Caco-2 (cell line): ENCODE measurements at regions not wholly inside any gene's neighbourhood (a gene's known extent, or its start where the extent isn't known, plus 50 kb on each side); places are given as distances from the start of the nearest gene placed in this dataset.

Experiments
- BruUV-seq: library from RNA; stranded (reverse); fragments of 400-500 nt; replicated peaks from 2 replicates; lab custom pipeline; 2021; lab: Mats Ljungman, UMichigan
- CTCF ChIA-PET: fragments of 300-600 bp; sonication (Branson Sonifier 250); formaldehyde crosslinking; loops from one replicate; lab custom pipeline; 2022; ENCODE audit warnings: antibody characterized with exemption; lab: Charles Lee
- POLR2A ChIA-PET: fragments of 300-600 bp; sonication (Branson Sonifier 250); formaldehyde crosslinking; loops from one replicate; lab custom pipeline; 2022; ENCODE audit warnings: antibody characterized with exemption; lab: Charles Lee
- DNase-seq, 2 experiments: peaks; one replicate each; pipeline versions ENCODE4 v3.0.0 to v3.0.0-alpha.2; 2020 to 2022
- H3K27me3 ChIP-seq: replicated peaks from 2 replicates; pipeline ENCODE4 v1.6.0; 2011; ENCODE audit warnings: low read length; ENCODE audit not compliant: control insufficient read depth, insufficient read depth
- H3K36me3 ChIP-seq: 2 replicates; pipeline ENCODE4 v1.5.1; 2011; ENCODE audit warnings: low read length; ENCODE audit not compliant: control insufficient read depth, insufficient read depth
- H3K4me1 ChIP-seq: fragments of 250-450 bp; sonication (Bioruptor Pico); 2 replicates; pipeline ENCODE4 v1.5.1; 2020; ENCODE audit warnings: mild to moderate bottlenecking
- H3K4me3 ChIP-seq: 2 replicates; pipeline ENCODE4 v1.5.1; 2011; ENCODE audit warnings: low read depth, mild to moderate bottlenecking, control low read depth, low read length
- H3K9me3 ChIP-seq: fragments of 250-450 bp; sonication (Bioruptor Pico); 2 replicates; pipeline ENCODE4 v1.5.1; 2020; ENCODE audit warnings: mild to moderate bottlenecking, moderate library complexity
- H3K27ac Mint-ChIP-seq: one replicate; pipeline ENCODE4 v1.8.0; 2022; ENCODE audit warnings: mixed read lengths; ENCODE audit not compliant: unreplicated experiment
- H3K27me3 Mint-ChIP-seq: one replicate; pipeline ENCODE4 v1.8.0; 2022; ENCODE audit warnings: mixed read lengths; ENCODE audit not compliant: insufficient read depth, unreplicated experiment
- H3K36me3 Mint-ChIP-seq: one replicate; pipeline ENCODE4 v1.8.0; 2022; ENCODE audit warnings: mild to moderate bottlenecking, mixed read lengths; ENCODE audit not compliant: insufficient read depth, unreplicated experiment
- H3K4me1 Mint-ChIP-seq: one replicate; pipeline ENCODE4 v1.8.0; 2022; ENCODE audit warnings: low read depth, mixed read lengths; ENCODE audit not compliant: unreplicated experiment
- H3K4me3 Mint-ChIP-seq: one replicate; pipeline ENCODE4 v1.8.0; 2022; ENCODE audit warnings: mild to moderate bottlenecking, moderate library complexity, mixed read lengths; ENCODE audit not compliant: unreplicated experiment
- H3K9me3 Mint-ChIP-seq: one replicate; pipeline ENCODE4 v1.8.0; 2022; ENCODE audit warnings: mixed read lengths; ENCODE audit not compliant: unreplicated experiment
- CTCF ChIP-seq, 2 experiments: fragments of 200-600 bp in 1 of 2; IDR thresholded peaks; 1 replicate in 1 of 2; 2 replicates in 1 of 2; pipeline versions ENCODE4 v1.5.1 to v1.8.0; 2011 to 2022; ENCODE audit warnings: antibody characterized with exemption in 1 of 2, control low read depth in 1 of 2, inconsistent platforms in 1 of 2, low read depth in 1 of 2, low read length in 1 of 2, mild to moderate bottlenecking in 1 of 2, moderate library complexity in 1 of 2; ENCODE audit not compliant: insufficient read depth in 1 of 2, severe bottlenecking in 1 of 2, unreplicated experiment in 1 of 2
- intact Hi-C: fragments of 100-400 bp; cut with micrococcal nuclease; formaldehyde crosslinking; loops from one replicate; pipeline ENCODE4 v1.10.0; 2022; ENCODE audit not compliant: unreplicated experiment

DNA sequence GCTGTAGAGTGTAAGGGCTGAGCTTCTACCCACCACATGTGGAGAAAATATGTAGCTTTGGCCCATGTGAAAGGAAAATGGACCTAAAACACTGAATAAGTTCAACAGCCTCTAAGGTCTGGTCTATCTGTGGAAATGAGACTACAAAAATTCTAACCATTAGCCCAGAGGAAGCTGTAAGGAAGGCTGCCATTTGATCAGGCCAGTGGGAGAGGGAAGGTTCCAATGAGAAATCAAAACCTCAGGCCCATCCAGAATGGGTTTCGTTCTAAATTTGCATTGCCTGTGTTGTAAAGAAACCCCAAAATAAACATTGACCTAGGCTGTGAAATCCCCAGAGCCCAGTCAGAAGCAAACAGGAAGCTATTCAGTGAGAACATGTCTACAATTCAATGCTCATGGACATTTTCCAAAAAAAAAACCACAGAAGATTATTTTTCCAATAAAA lies 320.4 kb upstream of the SLC7A11 start:
- CTCF ChIA-PET: no interaction called here
- no peak overlapping the region for H3K27ac Mint-ChIP-seq

DNA sequence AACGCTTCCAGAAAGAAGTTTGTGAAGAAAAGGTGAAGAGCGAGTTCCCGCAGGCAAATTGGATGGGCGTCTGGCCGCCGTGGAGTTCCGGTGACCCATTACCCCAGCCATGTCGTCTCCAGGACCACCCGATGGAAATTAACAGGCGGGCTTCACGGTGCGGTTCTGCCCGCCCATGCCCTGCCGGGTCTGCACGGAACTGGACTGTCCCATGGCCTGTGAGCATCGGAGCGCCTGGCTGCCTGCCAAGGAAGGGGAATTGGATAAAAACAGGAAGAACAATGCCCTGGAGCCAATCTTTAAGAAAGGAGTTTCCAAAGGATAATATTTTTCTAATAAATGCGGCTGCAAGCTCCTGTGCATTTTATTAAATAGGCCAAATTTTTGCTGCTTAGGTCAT lies 319.8 kb upstream of the SLC7A11 start:
- no peaks in the 10 kb centered on the region for H3K4me1 Mint-ChIP-seq
- Histone ChIP-seq H3K27me3 (no peaks in the 10 kb centered on the region), H3K36me3 (no peaks in the 10 kb centered on the region), H3K9me3 (no peaks in the 10 kb centered on the region), H3K4me1 (no peaks in the 10 kb centered on the region), H3K4me3 (no peak overlapping the region)
- H3K27ac Mint-ChIP-seq: no peak overlapping the region
- no TSS peak for BruUV-seq
- no peak for DNase-seq
- intact Hi-C loops: no loop called here
- no peaks in the 10 kb centered on the region for H3K36me3 Mint-ChIP-seq
- POLR2A ChIA-PET: no interaction called here
- no peak overlapping the region for H3K4me3 Mint-ChIP-seq
- peaks cover 1% of the 10 kb centered on the region for H3K27me3 Mint-ChIP-seq
- CTCF ChIA-PET: no interaction called here
- no peaks in the 10 kb centered on the region for H3K9me3 Mint-ChIP-seq
- no peak for TF ChIP-seq CTCF (IDR thresholded peaks at IDR 0.05; ENCODE audit: insufficient read depth in 1 of 2, low read depth in 1 of 2, low read length in 1 of 2, severe bottlenecking in 1 of 2, unreplicated experiment in 1 of 2)

More for the DNA sequence above, 320.4 kb upstream of the SLC7A11 start:
- no TSS peak for BruUV-seq
- no peaks in the 10 kb centered on the region for H3K36me3 Mint-ChIP-seq
- Histone ChIP-seq H3K36me3 (no peaks in the 10 kb centered on the region), H3K27me3 (no peaks in the 10 kb centered on the region), H3K4me1 (no peaks in the 10 kb centered on the region), H3K9me3 (no peaks in the 10 kb centered on the region), H3K4me3 (no peak overlapping the region)
- POLR2A ChIA-PET: no interaction called here
- no peaks in the 10 kb centered on the region for H3K27me3 Mint-ChIP-seq
- intact Hi-C loops: no loop called here
- DNase-seq: no peak
- H3K4me1 Mint-ChIP-seq: no peaks in the 10 kb centered on the region
- H3K9me3 Mint-ChIP-seq: no peaks in the 10 kb centered on the region
- no peak for TF ChIP-seq CTCF (IDR thresholded peaks at IDR 0.05; ENCODE audit: insufficient read depth in 1 of 2, low read depth in 1 of 2, low read length in 1 of 2, severe bottlenecking in 1 of 2, unreplicated experiment in 1 of 2)
- no peak overlapping the region for H3K4me3 Mint-ChIP-seq

DNA sequence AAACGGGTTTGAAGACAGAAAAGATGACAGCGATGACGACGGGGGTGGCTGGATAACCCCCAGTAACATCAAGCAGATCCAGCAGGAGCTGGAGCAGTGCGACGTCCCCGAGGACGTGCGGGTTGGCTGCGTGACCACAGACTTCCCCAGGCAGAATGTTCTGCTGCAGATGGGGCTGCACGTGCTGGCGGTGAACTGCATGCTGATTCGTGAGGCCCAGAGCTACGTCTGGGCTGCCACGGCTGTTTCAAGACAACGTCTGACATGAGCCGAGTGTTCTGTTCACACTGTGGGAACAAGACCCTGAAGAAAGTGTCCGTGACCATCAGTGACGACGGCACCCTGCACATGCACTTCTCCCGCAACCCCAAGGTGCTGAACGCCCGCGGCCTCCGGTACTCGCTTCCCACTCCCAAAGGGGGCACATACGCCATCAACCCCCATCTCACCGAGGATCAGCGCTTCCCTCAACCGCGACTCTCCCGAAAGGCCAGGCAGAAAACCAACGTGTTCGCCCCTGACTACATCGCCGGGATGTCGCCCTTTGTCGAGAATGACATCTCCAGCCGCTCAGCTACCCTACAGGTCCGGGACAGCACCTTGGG lies 319.2 kb upstream of the SLC7A11 start:
- no peaks in the 10 kb centered on the region for H3K36me3 Mint-ChIP-seq
- intact Hi-C loops: no loop called here
- POLR2A ChIA-PET: no interaction called here

More for the DNA sequence above, 319.2 kb upstream of the SLC7A11 start:
- Mint-ChIP-seq H3K4me3 (no peak overlapping the region), H3K27ac (no peak overlapping the region), H3K9me3 (no peaks in the 10 kb centered on the region), H3K27me3 (peaks cover 4% of the 10 kb centered on the region), H3K4me1 (no peaks in the 10 kb centered on the region)
- BruUV-seq: no TSS peak
- Histone ChIP-seq H3K4me1 (no peaks in the 10 kb centered on the region), H3K36me3 (no peaks in the 10 kb centered on the region), H3K4me3 (no peak overlapping the region), H3K27me3 (no peaks in the 10 kb centered on the region), H3K9me3 (no peaks in the 10 kb centered on the region)
- CTCF ChIA-PET: no interaction called here
- DNase-seq: no peak
- no peak for TF ChIP-seq CTCF (IDR thresholded peaks at IDR 0.05; ENCODE audit: insufficient read depth in 1 of 2, low read depth in 1 of 2, low read length in 1 of 2, severe bottlenecking in 1 of 2, unreplicated experiment in 1 of 2)
